ENCODE measurements at regions not wholly inside any gene's neighbourhood (a gene's known extent, or its start where the extent isn't known, plus 50 kb on each side); places are given as distances from the start of the nearest gene placed in this dataset.

DNA sequence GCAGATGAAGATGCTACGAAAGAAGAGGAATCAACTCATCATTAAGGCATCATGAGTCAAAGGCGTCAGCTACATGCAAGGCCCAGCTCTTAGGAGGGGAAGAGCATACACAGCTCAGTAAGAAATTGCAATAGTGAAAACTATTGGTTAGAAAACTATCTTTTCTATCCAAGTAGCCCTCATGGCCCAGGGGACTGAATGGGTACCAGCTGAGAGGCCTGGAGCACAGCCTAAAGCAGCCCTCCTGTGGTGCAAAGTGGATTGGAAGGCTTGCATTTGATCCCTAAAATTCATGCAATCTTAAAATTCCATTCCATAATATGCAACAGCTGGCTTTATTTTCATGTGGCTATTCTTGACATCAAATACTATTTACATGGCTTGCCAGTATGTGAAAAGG is 251.8 kb upstream of the USP24 start:
- 42 to 66% methylated on average over 2 of the region's 2 CpGs for WGBS, 2 donors
- no peak overlapping the region for H3K4me3 ChIP-seq (ENCODE audit: low read depth, poor library complexity, severe bottlenecking)
- no peak for DNase-seq (ENCODE audit: low spot score in 2 of 2)
- no peak for TF ChIP-seq POLR2A (IDR thresholded peaks at IDR 0.05)
- TF ChIP-seq, protein P1, sequence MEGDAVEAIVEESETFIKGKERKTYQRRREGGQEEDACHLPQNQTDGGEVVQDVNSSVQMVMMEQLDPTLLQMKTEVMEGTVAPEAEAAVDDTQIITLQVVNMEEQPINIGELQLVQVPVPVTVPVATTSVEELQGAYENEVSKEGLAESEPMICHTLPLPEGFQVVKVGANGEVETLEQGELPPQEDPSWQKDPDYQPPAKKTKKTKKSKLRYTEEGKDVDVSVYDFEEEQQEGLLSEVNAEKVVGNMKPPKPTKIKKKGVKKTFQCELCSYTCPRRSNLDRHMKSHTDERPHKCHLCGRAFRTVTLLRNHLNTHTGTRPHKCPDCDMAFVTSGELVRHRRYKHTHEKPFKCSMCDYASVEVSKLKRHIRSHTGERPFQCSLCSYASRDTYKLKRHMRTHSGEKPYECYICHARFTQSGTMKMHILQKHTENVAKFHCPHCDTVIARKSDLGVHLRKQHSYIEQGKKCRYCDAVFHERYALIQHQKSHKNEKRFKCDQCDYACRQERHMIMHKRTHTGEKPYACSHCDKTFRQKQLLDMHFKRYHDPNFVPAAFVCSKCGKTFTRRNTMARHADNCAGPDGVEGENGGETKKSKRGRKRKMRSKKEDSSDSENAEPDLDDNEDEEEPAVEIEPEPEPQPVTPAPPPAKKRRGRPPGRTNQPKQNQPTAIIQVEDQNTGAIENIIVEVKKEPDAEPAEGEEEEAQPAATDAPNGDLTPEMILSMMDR (IDR thresholded peaks at IDR 0.05), result no peak
- intact Hi-C loops (cut with DNase I; ENCODE audit: low total_unique reads), result no loop called here

DNA sequence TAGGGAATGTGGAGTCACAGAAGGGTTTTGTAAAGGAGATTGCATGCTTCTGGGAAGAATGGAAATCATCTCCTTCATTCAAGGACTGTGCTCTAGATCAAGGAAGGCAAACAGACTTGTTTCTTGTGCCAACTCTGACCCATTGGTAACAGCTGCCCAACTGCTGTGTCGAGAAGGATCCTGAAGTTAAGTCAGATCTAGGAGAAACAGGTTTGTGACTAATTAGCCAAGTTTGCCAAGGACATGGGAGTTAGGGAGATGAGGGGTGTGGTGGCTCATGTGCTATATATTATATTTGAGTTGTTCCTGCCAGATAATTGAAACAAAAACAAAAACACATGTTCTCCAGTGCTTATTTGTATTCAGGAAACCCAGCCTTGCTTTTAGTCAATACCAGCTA is 251.2 kb upstream of the USP24 start:
- WGBS, 2 donors, result 32% methylated on average over 1 of the region's 1 CpG
- H3K4me3 ChIP-seq (ENCODE audit: low read depth, poor library complexity, severe bottlenecking), result no peak overlapping the region
- intact Hi-C loops (cut with DNase I; ENCODE audit: low total_unique reads), result no loop called here
- DNase-seq (ENCODE audit: low spot score in 2 of 2), result peak in 1 of 2 donors; percentile 74
- TF ChIP-seq POLR2A (IDR thresholded peaks at IDR 0.05), result no peak
- TF ChIP-seq, protein P1 (IDR thresholded peaks at IDR 0.05), result no peak

GRCh38 chr1:55464550-55464949 is 249.4 kb upstream of the USP24 start:
- intact Hi-C loops (cut with DNase I; ENCODE audit: low total_unique reads), result no loop called here
- WGBS, 2 donors, result 69 to 95% methylated on average over 1 of the region's 1 CpG
- TF ChIP-seq, protein P1 (IDR thresholded peaks at IDR 0.05), result no peak

DNA sequence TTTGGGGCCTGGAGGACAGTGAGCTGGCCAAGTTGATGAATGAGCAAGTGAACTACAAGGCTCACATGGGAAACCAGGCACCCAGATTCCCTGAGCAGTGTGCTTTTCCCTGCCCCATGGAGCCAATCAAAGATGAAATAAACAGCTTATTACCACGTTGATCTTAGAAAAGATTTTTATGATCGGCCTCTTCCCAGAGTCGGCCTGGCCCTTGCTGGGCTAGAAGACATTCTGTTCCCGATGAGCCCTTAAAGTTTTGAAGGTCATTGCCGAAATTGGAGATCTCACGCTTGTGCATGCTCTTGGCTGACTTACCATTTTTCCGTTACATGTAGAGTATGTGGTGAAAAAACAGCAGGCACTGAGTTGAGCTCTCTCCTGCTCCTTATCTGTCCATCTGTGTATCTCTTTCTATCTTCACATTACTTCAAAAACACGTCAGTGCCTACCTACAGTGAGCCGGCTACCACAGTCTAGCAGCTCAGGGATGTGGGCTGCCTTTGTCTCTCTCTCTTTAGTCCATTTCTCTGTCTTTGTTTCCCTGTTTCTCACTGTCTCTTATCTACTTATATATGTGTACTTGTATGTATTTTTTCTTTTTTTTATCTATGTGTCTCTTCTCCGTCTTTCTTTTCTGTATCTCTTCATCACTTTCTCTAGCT is 248.8 kb upstream of the USP24 start:
- TF ChIP-seq, protein P1 (IDR thresholded peaks at IDR 0.05), result no peak
- TF ChIP-seq POLR2A (IDR thresholded peaks at IDR 0.05), result no peak
- no peak overlapping the region for H3K4me3 ChIP-seq (ENCODE audit: low read depth, poor library complexity, severe bottlenecking)
- peak in 1 of 2 donors; percentile 49 for DNase-seq (ENCODE audit: low spot score in 2 of 2)
- intact Hi-C loops (cut with DNase I; ENCODE audit: low total_unique reads), result no loop called here
- 61 to 71% methylated on average over 10 of the region's 10 CpGs for WGBS, 2 donors

More at GRCh38 chr1:55464550-55464949, 249.4 kb upstream of the USP24 start:
- H3K4me3 ChIP-seq (ENCODE audit: low read depth, poor library complexity, severe bottlenecking), result no peak overlapping the region
- DNase-seq (ENCODE audit: low spot score in 2 of 2), result no peak

DNA sequence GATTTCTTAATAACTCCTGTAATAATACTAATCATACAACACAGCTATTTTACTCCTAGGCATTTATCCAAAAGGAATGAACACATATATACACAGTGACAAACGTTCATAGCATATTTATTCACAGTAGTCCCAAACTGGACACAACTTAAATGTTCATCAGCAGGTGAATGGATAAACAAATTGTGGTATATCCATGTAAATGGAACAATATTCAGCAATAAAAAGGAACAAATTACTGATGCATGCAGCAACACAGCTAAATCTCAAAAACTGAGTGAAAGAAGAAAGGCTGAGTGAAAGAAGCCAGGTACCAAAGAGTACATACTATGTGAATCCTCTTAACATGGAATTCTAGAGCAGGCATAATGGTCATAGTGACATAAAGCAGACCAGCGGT is 242.7 kb upstream of the USP24 start:
- TF ChIP-seq POLR2A (IDR thresholded peaks at IDR 0.05), result no peak
- TF ChIP-seq, protein P1 (IDR thresholded peaks at IDR 0.05), result no peak
- no peak for DNase-seq (ENCODE audit: low spot score in 2 of 2)
- no peak overlapping the region for H3K4me3 ChIP-seq (ENCODE audit: low read depth, poor library complexity, severe bottlenecking)
- WGBS, 2 donors, result 79 to 87% methylated on average over 2 of the region's 2 CpGs
- intact Hi-C loops (cut with DNase I; ENCODE audit: low total_unique reads), result no loop called here

GRCh38 chr1:55456971-55457370 is 241.8 kb upstream of the USP24 start:
- H3K4me3 ChIP-seq (ENCODE audit: low read depth, poor library complexity, severe bottlenecking), result no peak overlapping the region
- no peak for TF ChIP-seq POLR2A (IDR thresholded peaks at IDR 0.05)
- TF ChIP-seq, protein P1 (IDR thresholded peaks at IDR 0.05), result no peak
- WGBS, 2 donors, result 84 to 96% methylated on average over 1 of the region's 1 CpG
- intact Hi-C loops (cut with DNase I; ENCODE audit: low total_unique reads), result no loop called here
- DNase-seq (ENCODE audit: low spot score in 2 of 2), result no peak

Measured in lower leg skin (tissue), 4 donors.